ENCODE measurements at regions not wholly inside any gene's neighbourhood (a gene's known extent, or its start where the extent isn't known, plus 50 kb on each side); places are given as distances from the start of the nearest gene placed in this dataset.

- TF ChIP-seq POLR2A (IDR thresholded peaks at IDR 0.05) (no peak), EP300 (IDR thresholded peaks at IDR 0.05; ENCODE audit: low read depth) (no peak), POLR2AphosphoS5 (IDR thresholded peaks at IDR 0.05) (no peak), CTCF (IDR thresholded peaks at IDR 0.05) (no peak)
Measured at GRCh38 chr17:11135819-11136218, 105.2 kb upstream of the SHISA6 start.

GRCh38 chr17:11130367-11130766 lies 110.6 kb upstream of the SHISA6 start:
- intact Hi-C loops (cut with DNase I; ENCODE audit: low total_unique reads) (no loop called here), in situ Hi-C loops (cut with MboI; ENCODE audit: low pct_ligation_motif_present in 1 of 4, low pct_unique_long_range_greater_than_20kb in 1 of 4, low sequenced_read_pairs in 3 of 4) (loop anchor here in 1 of 4 donors (25.0 kb wide), 1 partner anchor 493 kb away; no protein-coding TSS in a partner anchor)
- Histone ChIP-seq H3K27ac (no peak overlapping the region), H3K4me1 (no peaks in the 10 kb centered on the region), H3K4me3 (no peak overlapping the region), H3K36me3 (no peaks in the 10 kb centered on the region), H3K9me3 (no peaks in the 10 kb centered on the region), H3K27me3 (no peaks in the 10 kb centered on the region)
- DNase-seq: no peak
- 57 to 59% methylated on average over 4 of the region's 4 CpGs for WGBS, 2 donors (ENCODE audit: low coverage in 1 of 2)
- no peak for TF ChIP-seq EP300 (IDR thresholded peaks at IDR 0.05; ENCODE audit: low read depth)
- TF ChIP-seq CTCF (IDR thresholded peaks at IDR 0.05): no peak
- TF ChIP-seq POLR2A (IDR thresholded peaks at IDR 0.05): no peak
- TF ChIP-seq POLR2AphosphoS5 (IDR thresholded peaks at IDR 0.05): no peak

More at GRCh38 chr17:11135819-11136218, 105.2 kb upstream of the SHISA6 start:
- Histone ChIP-seq H3K4me3 (no peak overlapping the region), H3K4me1 (no peaks in the 10 kb centered on the region), H3K27ac (no peak overlapping the region), H3K9me3 (no peaks in the 10 kb centered on the region), H3K36me3 (no peaks in the 10 kb centered on the region), H3K27me3 (no peaks in the 10 kb centered on the region)
- in situ Hi-C loops (cut with MboI; ENCODE audit: low pct_ligation_motif_present in 1 of 4, low pct_unique_long_range_greater_than_20kb in 1 of 4, low sequenced_read_pairs in 3 of 4): loop anchor here in 1 of 4 donors (25.0 kb wide), 1 partner anchor 499 kb away; no protein-coding TSS in a partner anchor
- 78 to 100% methylated on average over 1 of the region's 1 CpG for WGBS, 2 donors (ENCODE audit: low coverage in 1 of 2)
- DNase-seq: no peak
- intact Hi-C loops (cut with DNase I; ENCODE audit: low total_unique reads): loop anchor here (2.0 kb wide), 1 partner anchor 71 kb away; no protein-coding TSS in a partner anchor

GRCh38 chr17:11122908-11123307 lies 118.1 kb upstream of the SHISA6 start:
- in situ Hi-C loops (cut with MboI; ENCODE audit: low pct_ligation_motif_present in 1 of 4, low pct_unique_long_range_greater_than_20kb in 1 of 4, low sequenced_read_pairs in 3 of 4) (no loop called here), intact Hi-C loops (cut with DNase I; ENCODE audit: low total_unique reads) (no loop called here)
- DNase-seq: peak; percentile 33
- H3K27ac ChIP-seq: no peak overlapping the region
- H3K27me3 ChIP-seq: no peaks in the 10 kb centered on the region
- no peaks in the 10 kb centered on the region for H3K36me3 ChIP-seq
- 33% methylated on average over 5 of the region's 5 CpGs; no CpG with 5 or more reads in 1 of the 2 donors for WGBS, 2 donors (ENCODE audit: low coverage in 1 of 2)
- no peak overlapping the region for H3K4me3 ChIP-seq
- H3K4me1 ChIP-seq: peaks cover 0 to 6% (median 2%) of the 10 kb centered on the region in 4 donors
- TF ChIP-seq EP300 (IDR thresholded peaks at IDR 0.05; ENCODE audit: low read depth) (no peak), CTCF (IDR thresholded peaks at IDR 0.05) (no peak), POLR2A (IDR thresholded peaks at IDR 0.05) (no peak), POLR2AphosphoS5 (IDR thresholded peaks at IDR 0.05) (no peak)
- H3K9me3 ChIP-seq: no peaks in the 10 kb centered on the region

GRCh38 chr17:11121341-11121985 lies 119.5 kb upstream of the SHISA6 start:
- DNase-seq: no peak
- Histone ChIP-seq H3K36me3 (no peaks in the 10 kb centered on the region), H3K27me3 (no peaks in the 10 kb centered on the region), H3K4me1 (peaks cover 0 to 6% (median 2%) of the 10 kb centered on the region in 4 donors), H3K9me3 (no peaks in the 10 kb centered on the region), H3K4me3 (no peak overlapping the region), H3K27ac (no peak overlapping the region)
- in situ Hi-C loops (cut with MboI; ENCODE audit: low pct_ligation_motif_present in 1 of 4, low pct_unique_long_range_greater_than_20kb in 1 of 4, low sequenced_read_pairs in 3 of 4) (no loop called here), intact Hi-C loops (cut with DNase I; ENCODE audit: low total_unique reads) (no loop called here)
- no peak for TF ChIP-seq POLR2AphosphoS5 (IDR thresholded peaks at IDR 0.05)
- TF ChIP-seq EP300 (IDR thresholded peaks at IDR 0.05; ENCODE audit: low read depth): no peak
- no peak for TF ChIP-seq POLR2A (IDR thresholded peaks at IDR 0.05)
- no peak for TF ChIP-seq CTCF (IDR thresholded peaks at IDR 0.05)
- 43 to 53% methylated on average over 10 of the region's 10 CpGs for WGBS, 2 donors (ENCODE audit: low coverage in 1 of 2)

All from transverse colon (tissue), 4 donors.